HepG2 (cell line): ENCODE measurements at regions not wholly inside any gene's neighbourhood (a gene's known extent, or its start where the extent isn't known, plus 50 kb on each side); places are given as distances from the start of the nearest gene placed in this dataset.

Experiments
- CTCF ChIP-seq: sonication (generic); formaldehyde crosslinking; IDR thresholded peaks from 2 replicates; pipeline ENCODE4 v1.5.0; 2020; ENCODE audit warnings: mild to moderate bottlenecking, missing genetic modification reagents, moderate library complexity
- EZH2 ChIP-seq: conservative IDR thresholded peaks from 2 replicates; pipeline ENCODE4 v1.6.1; 2012; ENCODE audit warnings: mild to moderate bottlenecking, low read depth, low read length, moderate library complexity
- HMG20A ChIP-seq: IDR thresholded peaks from 2 replicates; pipeline ENCODE4 v1.6.1; 2016; ENCODE audit warnings: borderline replicate concordance
- MYC ChIP-seq: sonication (generic); formaldehyde crosslinking; IDR thresholded peaks from 2 replicates; pipeline ENCODE4 v1.9.0; 2021; ENCODE audit warnings: missing genetic modification reagents, borderline replicate concordance
- RXRA ChIP-seq: sonication (generic); formaldehyde crosslinking; IDR thresholded peaks from 2 replicates; pipeline ENCODE4 v1.5.1; 2020; ENCODE audit warnings: missing genetic modification reagents
- ZNF121 ChIP-seq: sonication (generic); formaldehyde crosslinking; IDR thresholded peaks from 2 replicates; pipeline ENCODE4 v1.5.0; 2020; ENCODE audit warnings: mild to moderate bottlenecking, missing genetic modification reagents
- ZNF792 ChIP-seq: IDR thresholded peaks from 2 replicates; pipeline ENCODE4 v1.6.1; 2016

- TF ChIP-seq MYC (CRISPR knock-in tag): no peak
- no peak for TF ChIP-seq RXRA (CRISPR knock-in tag)
- TF ChIP-seq HMG20A (CRISPR knock-in tag): no peak
- TF ChIP-seq ZNF121 (CRISPR knock-in tag): no peak
- TF ChIP-seq EZH2: no peak
- no peak for TF ChIP-seq CTCF
- TF ChIP-seq ZNF792 (CRISPR knock-in tag): no peak
Measured at GRCh38 chr3:30350901-30351300, 255.5 kb upstream of the TGFBR2 start.
